ENCODE measurements at regions not wholly inside any gene's neighbourhood (a gene's known extent, or its start where the extent isn't known, plus 50 kb on each side); places are given as distances from the start of the nearest gene placed in this dataset.

GRCh38 chr16:87080571-87081167, 236.5 kb downstream of the C16orf95 start:
- no peak for DNase-seq

- no peak for DNase-seq
Measured at GRCh38 chr16:87085441-87085840, 231.8 kb downstream of the C16orf95 start.

DNA sequence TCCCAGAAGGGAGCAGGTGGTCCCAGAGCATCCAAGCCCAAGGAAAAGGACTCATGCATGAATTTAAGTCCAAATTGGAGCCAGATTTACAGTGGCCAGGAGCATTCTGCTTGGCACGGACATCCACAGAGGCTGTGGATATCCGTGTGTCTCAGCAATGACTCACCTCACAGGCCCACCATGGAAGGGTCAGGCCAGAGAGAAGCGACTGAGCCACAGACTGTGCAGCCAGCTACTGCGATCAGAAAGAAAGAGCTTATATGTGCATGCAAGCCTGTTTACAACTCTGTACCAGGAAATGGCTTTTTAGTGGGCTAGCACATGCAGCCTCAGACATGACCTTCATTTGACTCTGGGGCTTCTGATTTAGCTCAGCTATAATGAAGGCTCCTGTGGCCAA, 231.0 kb downstream of the C16orf95 start:
- DNase-seq: no peak

- DNase-seq: no peak
Measured at GRCh38 chr16:87086575-87086974, 230.6 kb downstream of the C16orf95 start.

DNA sequence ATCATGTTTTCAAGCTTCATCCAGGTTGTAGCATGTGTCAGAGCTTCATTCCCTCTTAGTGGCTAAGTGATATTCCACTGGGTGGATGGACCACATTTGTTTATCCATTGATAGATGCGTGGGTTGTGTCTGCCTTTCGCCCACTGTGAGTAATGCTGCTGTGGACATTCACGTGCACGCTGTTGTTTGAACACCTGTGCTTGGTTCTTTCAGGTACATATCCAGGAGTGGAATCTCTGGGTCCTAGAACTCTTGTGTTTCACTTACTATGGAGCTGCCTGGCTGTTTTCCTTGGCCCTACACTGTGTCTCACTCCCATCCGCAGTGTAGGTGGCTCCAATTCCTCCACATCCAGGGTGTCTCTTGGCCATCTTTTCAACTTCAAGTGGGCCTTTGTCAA, 224.2 kb downstream of the C16orf95 start:
- no peak for DNase-seq

GRCh38 chr16:87093804-87094555, 223.2 kb downstream of the C16orf95 start:
- no peak for DNase-seq

GRCh38 chr16:87094556-87094865, 222.7 kb downstream of the C16orf95 start:
- DNase-seq: no peak

- DNase-seq: no peak
Measured at GRCh38 chr16:87095271-87095670, 221.9 kb downstream of the C16orf95 start.

DNA sequence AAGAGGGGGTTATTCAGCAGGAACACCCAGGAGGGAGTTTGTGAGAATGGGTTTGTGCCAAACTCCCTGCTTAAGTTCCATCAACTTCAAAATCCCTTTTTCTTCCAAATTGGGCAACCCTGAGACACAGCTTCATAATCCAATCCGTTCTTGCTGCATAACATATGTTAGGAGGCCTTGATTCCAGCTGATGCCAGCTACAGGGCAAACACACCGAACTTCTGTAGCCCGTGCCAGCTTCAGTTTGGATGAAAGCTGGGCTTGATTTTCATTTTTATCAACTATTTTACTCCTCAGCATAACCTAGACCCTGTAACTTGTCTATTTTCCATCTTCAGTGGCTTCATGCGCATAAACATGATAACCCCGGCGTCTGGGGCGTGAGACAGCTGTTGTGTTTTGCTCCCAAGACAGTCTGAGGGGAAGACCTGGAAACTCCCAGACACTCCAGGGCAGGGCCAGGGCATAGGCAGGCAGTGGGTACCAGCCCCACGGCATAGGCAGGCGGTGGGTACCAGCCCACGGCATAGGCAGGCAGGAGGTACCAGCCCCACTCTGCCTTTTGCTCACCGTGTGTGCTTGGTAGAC, 220.4 kb downstream of the C16orf95 start:
- no peak for DNase-seq

- no peak for DNase-seq
Measured at GRCh38 chr16:87098361-87098760, 218.8 kb downstream of the C16orf95 start.

DNA sequence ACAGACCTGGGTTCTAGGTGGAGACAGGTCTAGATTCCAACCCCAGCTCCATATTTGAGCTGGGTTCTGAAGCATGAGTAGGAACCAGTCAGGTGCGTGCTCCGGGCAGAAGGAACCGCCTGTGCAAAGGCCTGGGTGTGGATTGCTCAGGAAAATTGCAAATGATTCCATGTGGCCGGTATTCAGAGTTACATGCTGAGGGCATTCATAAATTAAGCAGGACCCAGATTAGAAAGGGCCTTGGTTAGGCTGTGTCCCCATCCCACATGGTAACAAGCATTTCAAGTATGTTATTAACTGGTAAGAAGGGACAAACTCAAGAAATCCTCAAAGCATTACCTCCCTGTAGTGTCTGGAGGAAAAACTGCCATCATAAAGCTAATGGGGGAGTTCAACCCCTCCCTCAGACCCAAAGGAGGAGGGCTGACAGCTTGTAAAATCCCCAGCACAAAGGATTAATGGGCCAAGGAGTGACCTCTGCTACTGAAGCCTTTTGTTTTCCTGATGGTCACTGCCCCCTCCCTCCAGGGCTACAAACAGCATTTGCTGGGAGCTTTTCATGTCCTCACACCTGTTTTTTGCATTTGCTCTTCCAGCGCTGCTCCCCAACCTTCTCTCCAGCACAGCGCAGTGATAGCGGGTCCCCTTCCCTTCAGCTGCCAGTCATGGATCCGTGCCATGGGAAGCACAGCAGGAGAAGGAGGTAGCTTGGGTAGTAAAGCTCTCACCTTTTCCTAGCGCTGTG, 218.0 kb downstream of the C16orf95 start:
- DNase-seq: no peak

- no peak for DNase-seq
Measured at GRCh38 chr16:87100306-87101058, 216.7 kb downstream of the C16orf95 start.

DNA sequence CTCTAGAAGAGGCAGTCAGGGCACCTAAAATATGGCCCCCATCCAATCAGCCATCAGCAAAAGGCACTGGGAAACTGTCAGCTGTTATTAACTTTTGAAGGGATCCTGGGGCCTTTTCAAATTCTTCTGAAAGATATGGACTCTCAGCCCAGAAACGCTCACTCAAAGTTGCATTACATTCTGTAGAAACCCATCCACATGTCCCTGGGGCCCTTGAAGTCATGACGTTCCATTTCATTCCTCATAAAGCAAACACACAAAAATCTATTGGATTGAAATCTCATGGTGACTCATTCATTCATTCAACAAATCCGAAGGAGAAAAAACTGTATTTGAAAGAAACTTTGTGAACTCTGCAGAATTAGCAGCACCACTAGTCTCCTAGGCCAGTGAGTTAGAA, 215.3 kb downstream of the C16orf95 start:
- no peak for DNase-seq

- DNase-seq: no peak
Measured at GRCh38 chr16:87107201-87107600, 210.0 kb downstream of the C16orf95 start.

DNA sequence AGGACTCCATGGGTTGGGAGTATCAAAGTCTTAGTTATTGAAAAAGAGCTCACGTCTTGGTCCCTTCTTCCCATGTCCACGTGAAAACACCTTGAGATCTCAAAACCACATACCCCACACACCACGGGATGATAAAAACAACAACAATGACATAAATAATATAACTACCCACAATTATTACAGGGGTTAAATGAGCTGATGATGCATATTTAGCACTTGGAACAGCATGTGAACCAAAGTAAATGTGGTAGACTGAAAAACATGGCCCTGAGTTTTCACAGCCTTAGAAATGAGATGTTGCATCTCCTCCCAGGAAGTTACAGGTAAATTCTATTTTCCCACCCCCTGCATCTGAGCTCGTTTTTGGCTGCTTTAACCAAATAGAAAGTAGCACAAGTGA, 208.9 kb downstream of the C16orf95 start:
- no peak for DNase-seq

- no peak for DNase-seq
Measured at GRCh38 chr16:87108941-87109340, 208.3 kb downstream of the C16orf95 start.

DNA sequence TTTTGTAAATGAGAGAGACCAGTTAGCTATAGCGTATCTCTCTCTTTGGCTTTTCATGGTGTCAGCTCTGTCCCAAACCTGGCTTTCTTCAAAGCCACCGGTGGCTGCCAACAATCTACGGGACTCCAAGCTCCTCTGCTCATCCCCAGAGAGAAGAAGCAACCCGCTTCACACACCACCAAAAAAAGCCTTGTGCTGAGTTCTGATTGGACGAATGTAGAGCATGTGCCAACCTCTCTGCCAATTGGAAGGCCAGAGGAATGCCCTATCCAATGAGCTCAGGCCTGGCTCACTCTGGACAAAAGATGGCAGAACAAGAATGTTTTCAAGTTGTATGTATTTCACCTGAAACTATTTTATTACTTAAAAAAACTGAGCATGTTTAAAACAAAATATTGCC, 202.4 kb downstream of the C16orf95 start:
- DNase-seq: no peak

- no peak for DNase-seq
Measured at GRCh38 chr16:87115646-87116045, 201.5 kb downstream of the C16orf95 start.

- DNase-seq: no peak
Measured at GRCh38 chr16:87117936-87118335, 199.3 kb downstream of the C16orf95 start.

GRCh38 chr16:87119168-87119567, 198.0 kb downstream of the C16orf95 start:
- no peak for DNase-seq

DNA sequence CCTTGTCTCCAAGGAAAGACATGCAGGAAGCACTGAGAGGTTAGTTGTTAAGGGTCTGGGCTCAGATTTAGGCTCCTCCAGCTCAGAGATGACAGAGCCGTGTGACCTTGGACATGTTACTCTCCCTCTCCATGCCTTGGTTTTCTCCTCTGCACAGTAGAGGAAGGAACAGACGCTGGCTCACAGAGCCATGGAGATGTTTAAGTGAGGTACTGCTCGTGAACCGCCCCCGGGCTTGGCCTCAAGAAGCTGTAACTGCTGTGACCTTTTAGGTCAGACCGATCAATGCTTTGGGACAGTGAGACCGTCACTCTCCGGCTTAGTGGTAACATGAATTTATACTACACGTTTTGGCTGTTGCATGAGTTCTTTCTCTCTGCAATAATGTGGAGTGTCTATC, 197.4 kb downstream of the C16orf95 start:
- no peak for DNase-seq

DNA sequence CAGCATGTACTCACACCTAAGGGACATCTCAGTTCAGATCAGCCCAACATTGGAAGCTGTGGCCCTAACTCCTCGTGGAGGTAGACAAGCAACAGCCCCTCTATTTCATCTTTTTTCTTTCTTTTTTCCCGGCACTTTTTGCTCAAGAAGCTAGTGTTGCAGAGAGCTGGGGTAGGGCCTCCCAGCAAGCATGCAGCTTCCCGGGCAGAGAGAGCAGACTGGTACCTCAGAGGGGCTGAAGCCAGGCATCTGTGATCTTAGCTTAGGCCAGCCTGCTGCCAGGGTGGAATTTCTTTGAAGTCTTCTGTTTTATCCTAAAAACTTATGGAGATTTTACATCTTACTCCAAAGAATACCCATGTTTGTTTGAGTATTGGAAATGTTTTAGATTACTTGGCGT, 195.4 kb downstream of the C16orf95 start:
- DNase-seq: no peak

DNA sequence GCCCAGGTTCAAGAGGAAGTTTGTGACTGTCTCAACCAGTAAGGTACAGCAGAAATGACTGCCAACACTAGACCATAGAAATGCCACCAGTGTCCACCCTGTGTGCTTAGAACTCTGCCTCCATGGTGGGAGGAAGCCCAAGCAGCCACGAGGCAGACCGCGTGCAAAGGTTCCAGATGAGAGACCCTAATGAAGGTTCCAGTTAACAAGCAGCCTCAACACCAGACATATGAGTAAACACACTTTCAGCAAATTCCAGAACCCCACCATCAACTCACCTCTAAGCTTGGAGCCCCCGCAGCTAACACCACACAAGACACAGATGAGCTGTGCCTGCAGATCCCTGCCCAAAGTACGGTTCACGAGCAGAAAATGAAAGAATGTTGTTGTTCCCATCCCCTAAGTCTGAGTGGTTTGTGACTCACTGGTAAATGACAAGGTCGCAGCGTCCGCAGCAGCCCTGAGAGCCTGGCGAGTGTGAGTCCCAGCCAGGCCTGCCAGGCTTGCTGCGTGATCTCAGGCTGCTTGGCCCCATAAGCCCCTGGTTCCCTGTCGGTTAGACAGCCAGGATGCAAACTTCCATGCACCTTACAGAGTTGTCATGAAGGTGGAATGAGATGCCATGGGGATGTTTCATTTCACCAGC, 193.7 kb downstream of the C16orf95 start:
- DNase-seq: no peak

Data from SHP77 treated with DMSO at 0.1 percent for 48 hours (cell line).